Ovary (tissue), 7 donors: ENCODE measurements at regions not wholly inside any gene's neighbourhood (a gene's known extent, or its start where the extent isn't known, plus 50 kb on each side); places are given as distances from the start of the nearest gene placed in this dataset.

Experiments used
- DNase-seq, 5 donors: peaks; one replicate each; pipeline ENCODE4 v3.0.0-alpha.2; 2019 to 2020
- H3K27ac ChIP-seq, 2 donors: fragments of 200-600 bp; one replicate each; pipeline versions ENCODE4 v1.5.1 to v1.8.0; 2019 to 2022
- H3K27me3 ChIP-seq: fragments of 200-600 bp; one replicate; pipeline ENCODE4 v1.8.0; 2022
- H3K36me3 ChIP-seq: fragments of 200-600 bp; sonication (generic); one replicate; pipeline ENCODE4 v1.5.1; 2019
- H3K4me1 ChIP-seq: one replicate; pipeline ENCODE4 v1.8.1; 2013; ENCODE audit warnings: mild to moderate bottlenecking, moderate library complexity; ENCODE audit not compliant: insufficient read depth
- H3K4me3 ChIP-seq: fragments of 200-600 bp; sonication (generic); one replicate; pipeline ENCODE4 v1.5.1; 2017
- H3K9me3 ChIP-seq, 2 donors: fragments of 200-600 bp in 1 of 2; sonication (generic) in 1 of 2; one replicate each; pipeline versions ENCODE4 v1.5.1 to v1.8.1; 2013 to 2019; ENCODE audit warnings: mild to moderate bottlenecking in 1 of 2, moderate library complexity in 1 of 2
- EP300 ChIP-seq: sonication (generic); formaldehyde crosslinking; IDR thresholded peaks from one replicate; pipeline ENCODE4 v1.6.1; 2017; ENCODE audit warnings: antibody characterized with exemption
- POLR2A ChIP-seq: fragments of 450-650 bp; IDR thresholded peaks from one replicate; pipeline ENCODE4 v1.6.1; 2017; ENCODE audit warnings: antibody characterized with exemption, mild to moderate bottlenecking, moderate library complexity
- WGBS, 3 donors: extraction: QIAGEN DNeasy Blood & Tissue Kit in 1 of 3; methylation state at CpG; one replicate each; pipeline versions ENCODE4 v1.1.5 to v1.1.7; 2013 to 2017; 5-methylcytosine and 5-hydroxymethylcytosine counted together
- intact Hi-C, 4 donors: fragments of 100-400 bp; cut with DNase I; formaldehyde crosslinking; loops; one replicate each; pipeline versions ENCODE4 v1.11.0 to v1.15.1; 2022 to 2023
- TF ChIP-seq, protein P1 (sequence below), 3 donors: fragments of 450-650 bp in 2 of 3; fragments of 200-600 bp in 1 of 3; IDR thresholded peaks; one replicate each; pipeline versions ENCODE4 v1.5.1 to v1.8.0; 2016 to 2022; ENCODE audit warnings: antibody characterized with exemption in 3 of 3, mild to moderate bottlenecking in 1 of 3
- donor health status: DM: no; HTN: no; CAD: no; lungs with moderate emphysema.
- donor health status: DM: no; HTN: no; CAD: no.
- donor health status: Bipolar disorder and iron deficiency.
- donor health status: DM: no; HTN: no; CAD: no.
- donor health status: DM: yes; HTN: yes; CAD: no.

DNA sequence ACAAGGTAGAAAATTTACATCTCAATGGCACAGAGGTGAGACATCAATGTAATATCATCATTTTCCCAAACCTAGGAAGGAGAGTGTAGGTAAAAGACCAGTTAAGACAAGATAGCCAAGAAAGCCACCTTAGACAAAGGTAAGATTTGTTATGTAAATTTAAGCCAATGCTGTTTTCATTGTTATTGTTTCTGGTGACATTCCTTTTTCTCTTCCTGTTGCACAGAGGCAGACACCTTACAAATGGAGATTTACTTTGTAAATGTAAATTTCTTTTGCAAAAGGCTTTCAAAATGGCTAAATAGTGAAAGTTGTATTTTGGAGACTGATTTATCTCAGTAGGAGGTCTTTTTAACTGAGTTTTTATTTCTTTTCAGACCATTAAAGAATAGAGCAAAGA lies 159.1 kb downstream of the YIPF5 start:
- intact Hi-C loops, result no loop called here
- Histone ChIP-seq H3K36me3 (no peaks in the 10 kb centered on the region), H3K4me3 (no peak overlapping the region), H3K27me3 (no peaks in the 10 kb centered on the region), H3K4me1 (no peaks in the 10 kb centered on the region), H3K27ac (no peak overlapping the region), H3K9me3 (no peaks in the 10 kb centered on the region)
- DNase-seq, result no peak
- TF ChIP-seq EP300, result no peak
- TF ChIP-seq, protein P1, sequence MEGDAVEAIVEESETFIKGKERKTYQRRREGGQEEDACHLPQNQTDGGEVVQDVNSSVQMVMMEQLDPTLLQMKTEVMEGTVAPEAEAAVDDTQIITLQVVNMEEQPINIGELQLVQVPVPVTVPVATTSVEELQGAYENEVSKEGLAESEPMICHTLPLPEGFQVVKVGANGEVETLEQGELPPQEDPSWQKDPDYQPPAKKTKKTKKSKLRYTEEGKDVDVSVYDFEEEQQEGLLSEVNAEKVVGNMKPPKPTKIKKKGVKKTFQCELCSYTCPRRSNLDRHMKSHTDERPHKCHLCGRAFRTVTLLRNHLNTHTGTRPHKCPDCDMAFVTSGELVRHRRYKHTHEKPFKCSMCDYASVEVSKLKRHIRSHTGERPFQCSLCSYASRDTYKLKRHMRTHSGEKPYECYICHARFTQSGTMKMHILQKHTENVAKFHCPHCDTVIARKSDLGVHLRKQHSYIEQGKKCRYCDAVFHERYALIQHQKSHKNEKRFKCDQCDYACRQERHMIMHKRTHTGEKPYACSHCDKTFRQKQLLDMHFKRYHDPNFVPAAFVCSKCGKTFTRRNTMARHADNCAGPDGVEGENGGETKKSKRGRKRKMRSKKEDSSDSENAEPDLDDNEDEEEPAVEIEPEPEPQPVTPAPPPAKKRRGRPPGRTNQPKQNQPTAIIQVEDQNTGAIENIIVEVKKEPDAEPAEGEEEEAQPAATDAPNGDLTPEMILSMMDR (IDR thresholded peaks at IDR 0.05), result no peak

DNA sequence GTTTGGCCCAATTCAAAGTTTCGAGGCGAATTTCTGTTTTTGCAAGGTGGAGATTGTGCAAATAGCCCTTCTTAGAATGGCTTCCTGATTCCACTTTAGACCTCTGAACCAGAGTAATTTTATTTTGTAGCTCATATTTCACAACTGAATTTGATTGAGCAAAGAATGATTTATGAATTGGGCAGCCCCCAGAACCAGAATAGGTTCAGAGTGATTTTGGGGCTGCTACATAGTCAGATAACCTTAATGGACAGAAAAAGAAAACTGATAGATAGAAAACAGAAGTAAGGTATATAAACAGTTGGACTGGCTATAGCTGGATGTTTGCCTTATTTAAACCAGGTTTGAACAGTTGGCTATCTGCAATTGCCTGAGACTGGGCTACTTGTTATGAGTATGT lies 156.6 kb downstream of the YIPF5 start:
- WGBS, 3 donors, result 58 to 91% (median 88%) methylated on average over 2 of the region's 2 CpGs
- Histone ChIP-seq H3K36me3 (no peaks in the 10 kb centered on the region), H3K27ac (no peak overlapping the region), H3K4me1 (no peaks in the 10 kb centered on the region), H3K9me3 (no peaks in the 10 kb centered on the region), H3K27me3 (no peaks in the 10 kb centered on the region), H3K4me3 (no peak overlapping the region)
- TF ChIP-seq, protein P1 (IDR thresholded peaks at IDR 0.05), result no peak
- TF ChIP-seq POLR2A, result no peak
- intact Hi-C loops, result no loop called here
- no peak for DNase-seq

DNA sequence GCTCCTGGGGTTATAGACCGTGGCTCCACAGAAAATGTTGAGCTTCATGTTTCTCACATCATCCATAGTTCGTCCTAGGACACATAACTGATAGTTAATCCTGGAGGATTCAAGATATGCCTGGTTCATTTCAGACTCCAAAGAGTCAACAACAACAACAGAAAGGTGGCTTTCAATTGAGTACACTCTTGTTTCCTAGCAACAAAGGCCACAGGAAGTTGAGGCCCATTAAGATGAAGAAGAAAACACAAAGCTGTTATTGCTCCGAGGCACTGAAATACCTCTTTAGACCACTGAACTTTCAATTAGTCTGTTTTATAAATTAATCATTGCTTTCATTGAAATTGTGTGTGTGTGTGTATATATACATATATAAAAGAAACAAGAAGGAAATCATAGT lies 154.5 kb downstream of the YIPF5 start:
- no peaks in the 10 kb centered on the region for H3K27me3 ChIP-seq
- no peak for DNase-seq
- H3K36me3 ChIP-seq, result no peaks in the 10 kb centered on the region
- intact Hi-C loops, result no loop called here
- no peaks in the 10 kb centered on the region for H3K9me3 ChIP-seq
- TF ChIP-seq EP300, result no peak
- 59 to 70% (median 62%) methylated on average over 3 of the region's 3 CpGs for WGBS, 3 donors
- H3K4me1 ChIP-seq, result no peaks in the 10 kb centered on the region
- H3K4me3 ChIP-seq, result no peak overlapping the region
- H3K27ac ChIP-seq, result no peak overlapping the region

DNA sequence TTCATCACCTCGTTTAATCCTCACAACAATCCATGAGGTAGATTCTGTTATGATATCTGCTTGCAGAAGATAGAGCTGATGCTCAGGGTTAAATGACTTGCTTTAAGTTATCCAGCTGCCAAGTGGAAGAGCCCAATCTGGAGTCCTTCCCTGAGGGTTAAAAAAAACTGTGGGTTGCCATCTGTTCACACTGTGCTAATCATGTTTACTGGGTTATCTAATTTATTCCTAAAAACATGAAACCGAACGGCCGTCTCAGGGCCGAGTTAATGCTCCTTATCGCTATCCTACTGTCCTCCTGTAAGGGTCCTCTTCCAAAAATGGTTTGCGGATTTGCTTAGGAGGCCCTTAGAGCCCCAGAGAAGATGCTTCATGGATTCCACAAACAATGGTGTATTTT lies 153.3 kb downstream of the YIPF5 start:
- 25 to 41% (median 26%) methylated on average over 7 of the region's 7 CpGs for whole genome bisulfite sequencing, 3 donors
- no peak overlapping the region for H3K27ac ChIP-seq
- no peaks in the 10 kb centered on the region for H3K36me3 ChIP-seq
- intact Hi-C loops, result no loop called here
- no peaks in the 10 kb centered on the region for H3K9me3 ChIP-seq
- H3K4me1 ChIP-seq, result no peaks in the 10 kb centered on the region
- TF ChIP-seq EP300, result no peak
- TF ChIP-seq POLR2A, result no peak
- no peak for DNase-seq
- H3K27me3 ChIP-seq, result no peaks in the 10 kb centered on the region
- no peak overlapping the region for H3K4me3 ChIP-seq

DNA sequence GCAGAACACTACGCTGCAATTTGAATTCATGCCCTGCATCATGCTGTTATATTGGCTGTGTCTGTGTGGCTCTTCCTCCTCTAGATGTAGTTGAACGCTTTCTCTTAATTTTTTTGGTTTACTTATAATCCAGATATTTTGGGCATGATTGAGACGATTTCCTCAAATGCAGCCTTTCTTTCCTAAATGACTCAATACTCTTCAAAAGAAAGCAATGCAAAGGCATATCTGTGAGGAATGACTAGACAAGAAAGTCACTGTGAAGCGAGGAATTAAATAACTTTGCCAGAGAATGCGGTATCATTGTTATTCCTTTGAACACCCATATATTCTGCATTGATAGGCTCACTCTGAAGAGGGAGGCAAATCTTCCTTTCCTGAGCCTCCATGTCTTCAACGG lies 152.8 kb downstream of the YIPF5 start:
- WGBS, 3 donors, result 78 to 83% (median 81%) methylated on average over 6 of the region's 6 CpGs
- no peaks in the 10 kb centered on the region for H3K36me3 ChIP-seq
- TF ChIP-seq, protein P1 (IDR thresholded peaks at IDR 0.05), result no peak
- TF ChIP-seq POLR2A, result no peak
- TF ChIP-seq EP300, result no peak
- no peak overlapping the region for H3K27ac ChIP-seq
- no peak overlapping the region for H3K4me3 ChIP-seq
- intact Hi-C loops, result no loop called here
- no peaks in the 10 kb centered on the region for H3K27me3 ChIP-seq
- H3K4me1 ChIP-seq, result no peaks in the 10 kb centered on the region
- no peaks in the 10 kb centered on the region for H3K9me3 ChIP-seq
- DNase-seq, result no peak

DNA sequence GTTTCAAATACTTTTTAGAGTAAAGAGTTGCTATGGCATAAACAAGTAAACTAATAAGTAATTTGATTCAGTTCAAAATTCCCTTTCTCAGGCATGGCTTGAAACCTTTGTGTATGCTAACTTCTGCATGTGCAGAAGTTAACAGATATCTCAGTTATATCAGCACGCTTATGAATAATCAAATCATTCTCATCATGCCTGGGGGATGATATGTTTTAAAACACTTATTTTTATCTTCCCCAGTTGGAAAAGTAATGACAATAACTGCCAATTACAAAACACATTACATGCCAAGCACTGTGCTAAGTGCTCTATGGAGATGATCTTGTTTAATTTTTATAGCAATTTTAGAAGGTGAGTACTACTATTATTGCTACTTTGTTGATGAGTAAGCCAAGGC lies 146.4 kb downstream of the YIPF5 start:
- H3K4me1 ChIP-seq, result no peaks in the 10 kb centered on the region
- intact Hi-C loops, result no loop called here
- no peak overlapping the region for H3K27ac ChIP-seq
- H3K27me3 ChIP-seq, result no peaks in the 10 kb centered on the region
- no peak for TF ChIP-seq POLR2A
- TF ChIP-seq, protein P1 (IDR thresholded peaks at IDR 0.05), result no peak
- no peak for TF ChIP-seq EP300
- WGBS, 3 donors, result 82 to 90% (median 89%) methylated on average over 1 of the region's 1 CpG
- no peaks in the 10 kb centered on the region for H3K36me3 ChIP-seq
- no peak overlapping the region for H3K4me3 ChIP-seq
- H3K9me3 ChIP-seq, result no peaks in the 10 kb centered on the region
- no peak for DNase-seq
